ENCODE measurements at regions not wholly inside any gene's neighbourhood (a gene's known extent, or its start where the extent isn't known, plus 50 kb on each side); places are given as distances from the start of the nearest gene placed in this dataset.

DNA sequence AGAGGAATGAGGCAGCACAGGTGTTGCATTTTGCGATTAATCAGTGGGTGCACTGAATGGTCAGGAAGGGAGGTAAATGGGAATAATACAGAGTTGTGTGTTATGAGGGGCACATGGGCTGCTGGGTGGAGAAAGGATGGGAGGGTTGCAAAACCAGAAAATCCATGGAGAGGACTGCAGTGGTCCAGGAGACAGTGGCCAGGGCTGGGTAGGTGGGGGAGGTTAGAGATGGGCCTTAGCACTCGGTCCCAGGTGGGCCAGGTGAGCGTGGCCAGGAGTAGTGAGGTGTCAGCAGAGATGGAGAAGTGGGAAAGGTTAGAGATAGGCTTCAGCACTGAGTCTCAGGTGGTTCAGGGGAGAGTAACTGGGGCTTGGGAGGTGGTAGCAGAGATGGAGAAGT, 399.1 kb upstream of the LARGE1 start:
- Histone ChIP-seq H3K27me3 (replicated peaks in 1 of 4; ENCODE audit: control extremely low read depth in 1 of 4, control insufficient read depth in 3 of 4, insufficient read depth in 4 of 4, low read length in 3 of 4) (no peaks in the 10 kb centered on the region), H4K20me1 (ENCODE audit: control insufficient read depth, insufficient read depth, low read length, poor library complexity, severe bottlenecking) (no peaks in the 10 kb centered on the region), H3K79me2 (ENCODE audit: control insufficient read depth, insufficient read depth, low read length) (no peaks in the 10 kb centered on the region), H3K36me3 (replicated peaks in 1 of 2; ENCODE audit: control extremely low read depth in 1 of 2, control insufficient read depth in 1 of 2, extremely low read depth in 1 of 2, insufficient read depth in 2 of 2, low read length in 1 of 2) (no peaks in the 10 kb centered on the region), H2AFZ (ENCODE audit: insufficient read depth, low read depth, low read length, poor library complexity, severe bottlenecking) (no peak overlapping the region), H3K4me2 (replicated peaks; ENCODE audit: low read depth, low read length, poor library complexity, severe bottlenecking) (no peak overlapping the region), H3K4me3 (ENCODE audit: control extremely low read depth in 1 of 5, extremely low read depth in 1 of 5, insufficient read depth in 1 of 5, low read depth in 2 of 5, low read length in 4 of 5) (no peak overlapping the region), H3K27ac (ENCODE audit: low read length in 2 of 2) (no peak overlapping the region), H3K9ac (ENCODE audit: low read length) (no peak overlapping the region), H3K9me3 (ENCODE audit: control extremely low read depth in 1 of 3, control insufficient read depth in 2 of 3, insufficient read depth in 1 of 3, low read length in 2 of 3) (peaks cover 0 to 9% (median 0%) of the 10 kb centered on the region in 3 donors), H3K4me1 (ENCODE audit: control insufficient read depth in 2 of 2, insufficient read depth in 2 of 2, low read length in 2 of 2) (no peaks in the 10 kb centered on the region)
- CTCF ChIA-PET, result no interaction called here
- Mint-ChIP-seq H3K4me1 (no peaks in the 10 kb centered on the region), H3K27me3 (peaks cover 1% of the 10 kb centered on the region), H3K9me3 (ENCODE audit: insufficient read depth) (peaks cover 5% of the 10 kb centered on the region), H3K27ac (no peak overlapping the region), H3K4me3 (no peak overlapping the region)
- WGBS (ENCODE audit: insufficient coverage), result 67% methylated on average over 3 of the region's 3 CpGs
- POLR2A ChIA-PET, result no interaction called here
- no peak for ATAC-seq (ENCODE audit: low read depth)
- TF ChIP-seq, protein P1, sequence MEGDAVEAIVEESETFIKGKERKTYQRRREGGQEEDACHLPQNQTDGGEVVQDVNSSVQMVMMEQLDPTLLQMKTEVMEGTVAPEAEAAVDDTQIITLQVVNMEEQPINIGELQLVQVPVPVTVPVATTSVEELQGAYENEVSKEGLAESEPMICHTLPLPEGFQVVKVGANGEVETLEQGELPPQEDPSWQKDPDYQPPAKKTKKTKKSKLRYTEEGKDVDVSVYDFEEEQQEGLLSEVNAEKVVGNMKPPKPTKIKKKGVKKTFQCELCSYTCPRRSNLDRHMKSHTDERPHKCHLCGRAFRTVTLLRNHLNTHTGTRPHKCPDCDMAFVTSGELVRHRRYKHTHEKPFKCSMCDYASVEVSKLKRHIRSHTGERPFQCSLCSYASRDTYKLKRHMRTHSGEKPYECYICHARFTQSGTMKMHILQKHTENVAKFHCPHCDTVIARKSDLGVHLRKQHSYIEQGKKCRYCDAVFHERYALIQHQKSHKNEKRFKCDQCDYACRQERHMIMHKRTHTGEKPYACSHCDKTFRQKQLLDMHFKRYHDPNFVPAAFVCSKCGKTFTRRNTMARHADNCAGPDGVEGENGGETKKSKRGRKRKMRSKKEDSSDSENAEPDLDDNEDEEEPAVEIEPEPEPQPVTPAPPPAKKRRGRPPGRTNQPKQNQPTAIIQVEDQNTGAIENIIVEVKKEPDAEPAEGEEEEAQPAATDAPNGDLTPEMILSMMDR (IDR thresholded peaks at IDR 0.05), result no peak
- no peak for TF ChIP-seq EZH2 (IDR thresholded peaks at IDR 0.05; ENCODE audit: borderline replicate concordance, insufficient read depth, low read depth, low read length, poor library complexity, severe bottlenecking)
- DNase-seq, result no peak
- intact Hi-C loops (cut with micrococcal nuclease), result no loop called here

DNA sequence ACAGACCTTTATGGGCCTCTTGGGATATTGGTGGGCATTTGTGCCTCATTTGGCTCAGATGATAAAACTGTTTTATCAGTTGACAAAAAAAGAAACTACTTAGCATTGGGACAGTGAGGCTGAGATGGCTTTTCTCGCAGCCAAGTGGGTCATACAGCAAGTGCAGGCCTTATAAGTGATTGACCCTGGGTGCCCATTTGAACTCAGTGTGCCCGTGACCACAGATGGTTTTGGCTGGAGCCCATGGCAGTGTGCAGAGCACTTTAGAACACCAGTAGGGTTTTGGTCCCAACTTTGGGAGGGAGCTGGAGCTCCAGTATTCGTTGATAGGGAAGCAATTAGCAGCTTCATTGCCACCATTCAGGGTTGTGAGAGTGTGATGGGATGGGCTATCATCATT, 404.5 kb upstream of the LARGE1 start:
- ChIA-PET CTCF (no interaction called here), POLR2A (no interaction called here)
- Histone ChIP-seq H3K27ac (ENCODE audit: low read length in 2 of 2) (no peak overlapping the region), H3K4me3 (ENCODE audit: control extremely low read depth in 1 of 5, extremely low read depth in 1 of 5, insufficient read depth in 1 of 5, low read depth in 2 of 5, low read length in 4 of 5) (no peak overlapping the region), H3K9ac (ENCODE audit: low read length) (no peak overlapping the region), H3K79me2 (ENCODE audit: control insufficient read depth, insufficient read depth, low read length) (no peaks in the 10 kb centered on the region), H2AFZ (ENCODE audit: insufficient read depth, low read depth, low read length, poor library complexity, severe bottlenecking) (no peak overlapping the region), H3K36me3 (replicated peaks in 1 of 2; ENCODE audit: control extremely low read depth in 1 of 2, control insufficient read depth in 1 of 2, extremely low read depth in 1 of 2, insufficient read depth in 2 of 2, low read length in 1 of 2) (no peaks in the 10 kb centered on the region), H3K9me3 (ENCODE audit: control extremely low read depth in 1 of 3, control insufficient read depth in 2 of 3, insufficient read depth in 1 of 3, low read length in 2 of 3) (no peaks in the 10 kb centered on the region), H3K4me2 (replicated peaks; ENCODE audit: low read depth, low read length, poor library complexity, severe bottlenecking) (no peak overlapping the region), H4K20me1 (ENCODE audit: control insufficient read depth, insufficient read depth, low read length, poor library complexity, severe bottlenecking) (no peaks in the 10 kb centered on the region), H3K27me3 (replicated peaks in 1 of 4; ENCODE audit: control extremely low read depth in 1 of 4, control insufficient read depth in 3 of 4, insufficient read depth in 4 of 4, low read length in 3 of 4) (no peaks in the 10 kb centered on the region), H3K4me1 (ENCODE audit: control insufficient read depth in 2 of 2, insufficient read depth in 2 of 2, low read length in 2 of 2) (no peaks in the 10 kb centered on the region)
- ATAC-seq (ENCODE audit: low read depth) (no peak), DNase-seq (no peak)
- no peaks in the 10 kb centered on the region for H3K27me3 Mint-ChIP-seq
- H3K4me1 Mint-ChIP-seq, result no peaks in the 10 kb centered on the region
- WGBS (ENCODE audit: insufficient coverage), result 82% methylated on average over 3 of the region's 3 CpGs
- no peak overlapping the region for H3K27ac Mint-ChIP-seq
- intact Hi-C loops (cut with micrococcal nuclease), result no loop called here
- no peak overlapping the region for H3K4me3 Mint-ChIP-seq
- H3K9me3 Mint-ChIP-seq (ENCODE audit: insufficient read depth), result no peaks in the 10 kb centered on the region
- TF ChIP-seq, protein P1 (IDR thresholded peaks at IDR 0.05), result no peak
- TF ChIP-seq EZH2 (IDR thresholded peaks at IDR 0.05; ENCODE audit: borderline replicate concordance, insufficient read depth, low read depth, low read length, poor library complexity, severe bottlenecking), result no peak

All from B cell (primary cell).